ENCODE measurements at regions not wholly inside any gene's neighbourhood (a gene's known extent, or its start where the extent isn't known, plus 50 kb on each side); places are given as distances from the start of the nearest gene placed in this dataset.
"Not testable (repeated sequence)": the region's sequence is repeated elsewhere in the genome, so short reads cannot be mapped to it uniquely, and the experiment has no call there.

DNA sequence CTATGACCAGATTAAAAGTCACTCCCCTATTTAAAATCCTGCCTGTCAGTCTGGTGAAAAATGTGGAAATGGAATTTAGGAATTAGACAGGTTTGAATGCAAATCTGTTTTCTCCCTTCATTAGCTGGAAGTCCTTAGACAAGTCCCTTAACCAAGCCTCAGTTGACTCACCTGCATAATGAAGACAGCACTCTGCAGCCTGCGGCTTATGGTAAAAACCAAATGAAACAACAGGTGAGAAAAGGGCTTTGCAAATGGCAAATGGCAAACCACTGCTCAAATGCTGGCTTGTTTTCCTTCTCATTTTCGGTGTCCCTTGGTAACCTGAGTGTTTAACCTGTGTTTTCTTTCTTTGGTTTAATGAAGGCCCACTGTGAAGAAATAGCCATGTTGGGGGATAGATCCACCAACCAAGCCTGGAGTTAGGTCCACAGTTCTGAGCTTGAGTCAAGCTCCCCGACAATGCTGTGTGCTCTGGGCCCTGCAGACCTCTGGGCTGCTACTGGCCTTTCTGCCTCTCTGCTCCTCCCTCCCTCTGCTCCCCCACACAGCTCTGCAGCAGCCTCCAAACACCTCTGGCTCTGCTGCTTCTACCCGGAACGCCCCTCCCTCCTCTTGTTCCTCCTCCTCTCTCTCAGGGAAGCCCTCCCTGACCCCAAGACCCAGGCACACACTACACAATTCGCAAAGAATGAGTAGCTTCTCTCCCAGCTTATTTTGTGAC is 641.8 kb downstream of the MATN1 start (continued):
- TF ChIP-seq NR2C2 (IDR thresholded peaks at IDR 0.05; ENCODE audit: borderline replicate concordance, control insufficient read depth, insufficient read length, low read depth): no peak
- no peak for TF ChIP-seq TCF3 (IDR thresholded peaks at IDR 0.05; ENCODE audit: borderline replicate concordance, insufficient read depth, low read depth, low read length)
- no peak for TF ChIP-seq STAT1 (conservative IDR thresholded peaks at IDR 0.05)
- TF ChIP-seq, protein P1, sequence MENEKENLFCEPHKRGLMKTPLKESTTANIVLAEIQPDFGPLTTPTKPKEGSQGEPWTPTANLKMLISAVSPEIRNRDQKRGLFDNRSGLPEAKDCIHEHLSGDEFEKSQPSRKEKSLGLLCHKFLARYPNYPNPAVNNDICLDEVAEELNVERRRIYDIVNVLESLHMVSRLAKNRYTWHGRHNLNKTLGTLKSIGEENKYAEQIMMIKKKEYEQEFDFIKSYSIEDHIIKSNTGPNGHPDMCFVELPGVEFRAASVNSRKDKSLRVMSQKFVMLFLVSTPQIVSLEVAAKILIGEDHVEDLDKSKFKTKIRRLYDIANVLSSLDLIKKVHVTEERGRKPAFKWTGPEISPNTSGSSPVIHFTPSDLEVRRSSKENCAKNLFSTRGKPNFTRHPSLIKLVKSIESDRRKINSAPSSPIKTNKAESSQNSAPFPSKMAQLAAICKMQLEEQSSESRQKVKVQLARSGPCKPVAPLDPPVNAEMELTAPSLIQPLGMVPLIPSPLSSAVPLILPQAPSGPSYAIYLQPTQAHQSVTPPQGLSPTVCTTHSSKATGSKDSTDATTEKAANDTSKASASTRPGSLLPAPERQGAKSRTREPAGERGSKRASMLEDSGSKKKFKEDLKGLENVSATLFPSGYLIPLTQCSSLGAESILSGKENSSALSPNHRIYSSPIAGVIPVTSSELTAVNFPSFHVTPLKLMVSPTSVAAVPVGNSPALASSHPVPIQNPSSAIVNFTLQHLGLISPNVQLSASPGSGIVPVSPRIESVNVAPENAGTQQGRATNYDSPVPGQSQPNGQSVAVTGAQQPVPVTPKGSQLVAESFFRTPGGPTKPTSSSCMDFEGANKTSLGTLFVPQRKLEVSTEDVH (IDR thresholded peaks at IDR 0.05; ENCODE audit: low read depth, partially characterized antibody): no peak
- TF ChIP-seq, protein P2, sequence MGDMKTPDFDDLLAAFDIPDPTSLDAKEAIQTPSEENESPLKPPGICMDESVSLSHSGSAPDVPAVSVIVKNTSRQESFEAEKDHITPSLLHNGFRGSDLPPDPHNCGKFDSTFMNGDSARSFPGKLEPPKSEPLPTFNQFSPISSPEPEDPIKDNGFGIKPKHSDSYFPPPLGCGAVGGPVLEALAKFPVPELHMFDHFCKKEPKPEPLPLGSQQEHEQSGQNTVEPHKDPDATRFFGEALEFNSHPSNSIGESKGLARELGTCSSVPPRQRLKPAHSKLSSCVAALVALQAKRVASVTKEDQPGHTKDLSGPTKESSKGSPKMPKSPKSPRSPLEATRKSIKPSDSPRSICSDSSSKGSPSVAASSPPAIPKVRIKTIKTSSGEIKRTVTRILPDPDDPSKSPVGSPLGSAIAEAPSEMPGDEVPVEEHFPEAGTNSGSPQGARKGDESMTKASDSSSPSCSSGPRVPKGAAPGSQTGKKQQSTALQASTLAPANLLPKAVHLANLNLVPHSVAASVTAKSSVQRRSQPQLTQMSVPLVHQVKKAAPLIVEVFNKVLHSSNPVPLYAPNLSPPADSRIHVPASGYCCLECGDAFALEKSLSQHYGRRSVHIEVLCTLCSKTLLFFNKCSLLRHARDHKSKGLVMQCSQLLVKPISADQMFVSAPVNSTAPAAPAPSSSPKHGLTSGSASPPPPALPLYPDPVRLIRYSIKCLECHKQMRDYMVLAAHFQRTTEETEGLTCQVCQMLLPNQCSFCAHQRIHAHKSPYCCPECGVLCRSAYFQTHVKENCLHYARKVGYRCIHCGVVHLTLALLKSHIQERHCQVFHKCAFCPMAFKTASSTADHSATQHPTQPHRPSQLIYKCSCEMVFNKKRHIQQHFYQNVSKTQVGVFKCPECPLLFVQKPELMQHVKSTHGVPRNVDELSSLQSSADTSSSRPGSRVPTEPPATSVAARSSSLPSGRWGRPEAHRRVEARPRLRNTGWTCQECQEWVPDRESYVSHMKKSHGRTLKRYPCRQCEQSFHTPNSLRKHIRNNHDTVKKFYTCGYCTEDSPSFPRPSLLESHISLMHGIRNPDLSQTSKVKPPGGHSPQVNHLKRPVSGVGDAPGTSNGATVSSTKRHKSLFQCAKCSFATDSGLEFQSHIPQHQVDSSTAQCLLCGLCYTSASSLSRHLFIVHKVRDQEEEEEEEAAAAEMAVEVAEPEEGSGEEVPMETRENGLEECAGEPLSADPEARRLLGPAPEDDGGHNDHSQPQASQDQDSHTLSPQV (IDR thresholded peaks at IDR 0.05): no peak
- no peak for TF ChIP-seq CHD1 (IDR thresholded peaks at IDR 0.05; ENCODE audit: low read depth, low read length)
- no peak for TF ChIP-seq BHLHE40 (IDR thresholded peaks at IDR 0.05; ENCODE audit: borderline replicate concordance in 1 of 2, low read depth in 2 of 2, low read length in 1 of 2)
- TF ChIP-seq SREBF2 (IDR thresholded peaks at IDR 0.05; ENCODE audit: low read length): no peak
- no peak for TF ChIP-seq CEBPB (IDR thresholded peaks at IDR 0.05; ENCODE audit: borderline replicate concordance in 1 of 2, low read depth in 2 of 2, low read length in 2 of 2)
- no peak for TF ChIP-seq GABPA (IDR thresholded peaks at IDR 0.05; ENCODE audit: low read depth)

DNA sequence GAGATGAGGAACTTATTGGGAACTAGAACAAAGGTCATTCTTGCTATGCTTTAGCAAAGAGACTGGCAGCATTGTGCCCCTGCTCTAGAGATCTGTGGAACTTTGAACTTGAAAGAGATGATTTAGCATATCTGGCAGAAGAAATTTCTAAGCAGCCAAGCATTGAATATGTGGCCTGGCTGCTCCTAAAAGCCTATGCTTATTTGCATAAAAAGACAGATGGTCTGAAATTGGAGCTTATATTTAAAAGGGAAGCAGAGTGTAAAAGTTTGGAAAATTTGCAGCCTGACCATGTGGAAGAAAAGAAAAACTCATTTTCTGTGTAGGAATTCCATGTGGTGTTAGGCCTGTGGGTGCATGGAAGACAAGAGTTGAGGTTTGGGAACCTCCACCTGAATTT is 647.5 kb downstream of the MATN1 start:
- H3K9me3 ChIP-seq (replicated peaks; ENCODE audit: control insufficient read depth, insufficient read depth, low read length); H4K20me1 ChIP-seq (ENCODE audit: control insufficient read depth, insufficient read depth); POLR2A ChIA-PET; BruUV-seq (replicated peaks); H2AFZ ChIP-seq (ENCODE audit: control insufficient read depth, low read depth, low read length); CTCF ChIA-PET; H3K79me2 ChIP-seq (ENCODE audit: control insufficient read depth, insufficient read depth, low read length); H3K4me1 ChIP-seq (ENCODE audit: control insufficient read depth, insufficient read depth, low read length); FAIRE-seq; H3K36me3 ChIP-seq (ENCODE audit: control insufficient read depth in 2 of 2, insufficient read depth in 2 of 2, low read length in 1 of 2); RAD21 ChIA-PET (ENCODE audit: unreplicated experiment); in situ Hi-C loops (cut with MboI); H3K9ac ChIP-seq (ENCODE audit: control insufficient read depth, insufficient read depth, low read length); SMC1A ChIA-PET (ENCODE audit: uncharacterized antibody, unreplicated experiment); H3K4me2 ChIP-seq (ENCODE audit: control insufficient read depth, insufficient read depth); H3K4me3 ChIP-seq; H3K27me3 ChIP-seq (replicated peaks in 1 of 2; ENCODE audit: control insufficient read depth in 2 of 2, insufficient read depth in 2 of 2, low read length in 1 of 2); DNase-seq (ENCODE audit: low read depth, low spot score); H3K27ac ChIP-seq (ENCODE audit: control insufficient read depth, insufficient read depth); intact Hi-C loops (cut with micrococcal nuclease; ENCODE audit: unreplicated experiment); ATAC-seq: not testable (repeated sequence)
